H9 (cell line): ENCODE measurements at regions not wholly inside any gene's neighbourhood (a gene's known extent, or its start where the extent isn't known, plus 50 kb on each side); places are given as distances from the start of the nearest gene placed in this dataset.

Experiments used
- DNase-seq: peaks from one replicate; pipeline ENCODE4 v3.0.0-alpha.2; 2017
- H2AFZ ChIP-seq: one replicate; pipeline ENCODE4 v1.6.1; 2013; ENCODE audit warnings: mild to moderate bottlenecking, low read length, control low read depth, moderate library complexity
- H2AK5ac ChIP-seq: 2 replicates; pipeline ENCODE4 v1.6.1; 2013; ENCODE audit warnings: low read length, control low read depth, mixed read lengths; ENCODE audit not compliant: insufficient read length
- H2BK120ac ChIP-seq: one replicate; pipeline ENCODE4 v1.6.1; 2013; ENCODE audit warnings: low read depth, mild to moderate bottlenecking, low read length, control low read depth, inconsistent platforms; ENCODE audit not compliant: poor library complexity, severe bottlenecking
- H2BK12ac ChIP-seq: 2 replicates; pipeline ENCODE4 v1.6.1; 2013; ENCODE audit warnings: low read length, control low read depth, mixed read lengths, low read depth; ENCODE audit not compliant: insufficient read length
- H2BK15ac ChIP-seq: 2 replicates; pipeline ENCODE4 v1.6.1; 2013; ENCODE audit warnings: low read depth, low read length, control low read depth
- H2BK20ac ChIP-seq: one replicate; pipeline ENCODE4 v1.6.1; 2013; ENCODE audit warnings: low read depth, mild to moderate bottlenecking, low read length, control low read depth, inconsistent platforms; ENCODE audit not compliant: poor library complexity, severe bottlenecking
- H2BK5ac ChIP-seq: 2 replicates; pipeline ENCODE4 v1.6.1; 2013; ENCODE audit warnings: low read length, control low read depth, mixed read lengths; ENCODE audit not compliant: insufficient read length
- H3K14ac ChIP-seq: 2 replicates; pipeline ENCODE4 v1.6.1; 2013; ENCODE audit warnings: low read length, control low read depth; ENCODE audit not compliant: insufficient read depth
- H3K18ac ChIP-seq: 2 replicates; pipeline ENCODE4 v1.6.1; 2013; ENCODE audit warnings: low read depth, mild to moderate bottlenecking, mixed read lengths, low read length, control low read depth; ENCODE audit not compliant: insufficient read length
- H3K23ac ChIP-seq: 2 replicates; pipeline ENCODE4 v1.6.1; 2013; ENCODE audit warnings: low read length, control low read depth, mixed read lengths, low read depth; ENCODE audit not compliant: insufficient read length
- H3K23me2 ChIP-seq: 2 replicates; pipeline ENCODE4 v1.6.1; 2013; ENCODE audit warnings: low read depth, mild to moderate bottlenecking, mixed read lengths, low read length, control low read depth; ENCODE audit not compliant: insufficient read length, poor library complexity, severe bottlenecking
- H3K27ac ChIP-seq: 2 replicates; pipeline ENCODE4 v1.5.1; 2013; ENCODE audit warnings: low read length, control low read depth, mixed read lengths, low read depth; ENCODE audit not compliant: insufficient read length
- H3K27me3 ChIP-seq: 2 replicates; pipeline ENCODE4 v1.6.1; 2013; ENCODE audit warnings: low read length, control low read depth, inconsistent platforms; ENCODE audit not compliant: insufficient read depth
- H3K4ac ChIP-seq: 2 replicates; pipeline ENCODE4 v1.6.1; 2013; ENCODE audit warnings: low read depth, mild to moderate bottlenecking, control low read depth, inconsistent platforms, low read length, moderate library complexity
- H3K4me1 ChIP-seq: 2 replicates; pipeline ENCODE4 v1.6.1; 2013; ENCODE audit warnings: low read length, control low read depth, inconsistent platforms; ENCODE audit not compliant: insufficient read depth
- H3K4me2 ChIP-seq: 2 replicates; pipeline ENCODE4 v1.6.1; 2013; ENCODE audit warnings: low read length, control low read depth, mixed read lengths; ENCODE audit not compliant: insufficient read length, insufficient read depth
- H3K56ac ChIP-seq: 2 replicates; pipeline ENCODE4 v1.6.1; 2013; ENCODE audit warnings: low read depth, mild to moderate bottlenecking, mixed read lengths, low read length, control low read depth; ENCODE audit not compliant: insufficient read length
- H3K79me1 ChIP-seq: 2 replicates; pipeline ENCODE4 v1.6.1; 2013; ENCODE audit warnings: low read depth, mild to moderate bottlenecking, moderate library complexity, low read length, control low read depth, inconsistent platforms; ENCODE audit not compliant: insufficient read depth, poor library complexity, severe bottlenecking
- H3K79me2 ChIP-seq: 2 replicates; pipeline ENCODE4 v1.6.1; 2013; ENCODE audit warnings: low read length, control low read depth, inconsistent platforms; ENCODE audit not compliant: insufficient read depth
- H3K9ac ChIP-seq: 2 replicates; pipeline ENCODE4 v1.6.1; 2013; ENCODE audit warnings: low read length, control low read depth, mixed read lengths; ENCODE audit not compliant: insufficient read length; ENCODE audit errors: extremely low read depth
- H3K9me3 ChIP-seq: one replicate; pipeline ENCODE4 v1.6.1; 2013; ENCODE audit warnings: low read depth, low read length, inconsistent platforms; ENCODE audit not compliant: control insufficient read depth
- H3T11ph ChIP-seq: one replicate; pipeline ENCODE4 v1.6.1; 2013; ENCODE audit warnings: mild to moderate bottlenecking, low read length, control low read depth, inconsistent platforms
- H4K20me1 ChIP-seq: one replicate; pipeline ENCODE4 v1.6.1; 2013; ENCODE audit not compliant: control insufficient read depth, insufficient read length, insufficient read depth
- H4K5ac ChIP-seq: 2 replicates; pipeline ENCODE4 v1.6.1; 2013; ENCODE audit warnings: low read depth, mild to moderate bottlenecking, mixed read lengths, low read length, control low read depth; ENCODE audit not compliant: insufficient read length
- H4K8ac ChIP-seq: replicated peaks from 2 replicates; pipeline ENCODE4 v1.6.1; 2013; ENCODE audit warnings: low read length, control low read depth, mixed read lengths, low read depth; ENCODE audit not compliant: insufficient read length
- H4K91ac ChIP-seq: 2 replicates; pipeline ENCODE4 v1.6.1; 2013; ENCODE audit warnings: low read depth, mild to moderate bottlenecking, moderate library complexity, mixed read lengths, low read length, control low read depth; ENCODE audit not compliant: insufficient read length
- H3K27ac Mint-ChIP-seq, 3 experiments: 2 replicates in 2 of 3; 3 replicates in 1 of 3; pipeline ENCODE4 v1.8.0; 2020 to 2021; ENCODE audit warnings: mixed read lengths in 3 of 3, mild to moderate bottlenecking in 1 of 3, moderate library complexity in 1 of 3
- H3K27me3 Mint-ChIP-seq: 2 replicates; pipeline ENCODE4 v1.8.0; 2021; ENCODE audit warnings: low read depth, mild to moderate bottlenecking, moderate library complexity, mixed read lengths
- H3K36me3 Mint-ChIP-seq, 3 experiments: 2 replicates in 2 of 3; 3 replicates in 1 of 3; pipeline ENCODE4 v1.8.0; 2020 to 2021; ENCODE audit warnings: low read depth in 3 of 3, mixed read lengths in 3 of 3; ENCODE audit not compliant: insufficient read depth in 1 of 3
- H3K4me1 Mint-ChIP-seq, 2 experiments: 2 replicates each; pipeline ENCODE4 v1.8.0; 2020; ENCODE audit warnings: mixed read lengths in 2 of 2
- H3K4me3 Mint-ChIP-seq, 2 experiments: 2 replicates in 1 of 2; 3 replicates in 1 of 2; pipeline ENCODE4 v1.8.0; 2020 to 2021; ENCODE audit warnings: mild to moderate bottlenecking in 2 of 2, mixed read lengths in 2 of 2, moderate library complexity in 1 of 2
- H3K9me3 Mint-ChIP-seq, 2 experiments: 2 replicates in 1 of 2; 3 replicates in 1 of 2; pipeline ENCODE4 v1.8.0; 2020; ENCODE audit warnings: mild to moderate bottlenecking in 2 of 2, mixed read lengths in 2 of 2, moderate library complexity in 1 of 2
- CTCF ChIP-seq: fragments of 200-600 bp; sonication (generic); conservative IDR thresholded peaks from 3 replicates; pipeline ENCODE4 v1.8.0; 2021; ENCODE audit warnings: antibody characterized with exemption, mild to moderate bottlenecking
- WGBS: extraction: QIAGEN DNeasy Blood & Tissue Kit; methylation state at CpG from one replicate; pipeline ENCODE4 v1.1.7; 2013; ENCODE audit warnings: missing lambda C conversion rate, low lambda C conversion rate, mixed read lengths; ENCODE audit not compliant: insufficient read length; ENCODE audit errors: extremely low coverage; 5-methylcytosine and 5-hydroxymethylcytosine counted together

DNA sequence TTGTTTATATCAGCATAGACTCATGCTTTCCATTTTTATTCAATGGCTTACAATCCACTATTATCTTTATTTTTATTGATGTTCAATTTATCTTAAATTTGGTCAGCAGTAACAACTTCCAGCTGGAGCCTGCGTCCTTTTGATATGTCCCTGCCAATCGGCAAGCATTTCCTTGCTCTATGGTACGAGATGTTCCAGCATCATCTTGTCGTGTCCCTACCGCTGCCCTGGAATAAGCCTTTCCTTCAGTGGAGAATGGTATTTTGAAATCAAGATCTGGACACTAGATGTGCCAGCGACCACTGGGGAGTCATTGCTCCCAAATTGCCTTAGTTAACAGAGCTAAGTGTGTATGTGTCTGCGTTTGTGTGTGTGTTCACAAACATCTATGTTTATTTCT, 151.6 kb upstream of the RGMB start:
- H4K8ac ChIP-seq = no peak overlapping the region
- no peaks in the 10 kb centered on the region for H3K79me1 ChIP-seq
- no peak for DNase-seq
- H3T11ph ChIP-seq = no peak overlapping the region
- H3K27ac ChIP-seq = no peak overlapping the region
- H4K91ac ChIP-seq = no peak overlapping the region
- H3K14ac ChIP-seq = no peak overlapping the region
- H2BK15ac ChIP-seq = no peak overlapping the region
- no peak overlapping the region for H3K4me2 ChIP-seq
- no peak overlapping the region for H2BK12ac ChIP-seq
- H3K18ac ChIP-seq = no peak overlapping the region
- H3K23me2 ChIP-seq = no peaks in the 10 kb centered on the region
- no peaks in the 10 kb centered on the region for H4K20me1 ChIP-seq
- H3K9me3 ChIP-seq = no peaks in the 10 kb centered on the region
- H2AFZ ChIP-seq = no peak overlapping the region
- Mint-ChIP-seq H3K27ac (no peak overlapping the region), H3K9me3 (no peaks in the 10 kb centered on the region), H3K4me3 (no peak overlapping the region), H3K36me3 (no peaks in the 10 kb centered on the region), H3K27me3 (no peaks in the 10 kb centered on the region), H3K4me1 (no peaks in the 10 kb centered on the region)
- no peak overlapping the region for H3K23ac ChIP-seq
- no peak for TF ChIP-seq CTCF
- H3K79me2 ChIP-seq = no peaks in the 10 kb centered on the region
- H2AK5ac ChIP-seq = no peak overlapping the region
- no peak overlapping the region for H4K5ac ChIP-seq
- no peak overlapping the region for H2BK20ac ChIP-seq
- H3K4ac ChIP-seq = no peak overlapping the region
- H2BK120ac ChIP-seq = no peak overlapping the region
- H3K27me3 ChIP-seq = no peaks in the 10 kb centered on the region
- H3K56ac ChIP-seq = no peak overlapping the region
- no peak overlapping the region for H2BK5ac ChIP-seq
- H3K9ac ChIP-seq = no peak overlapping the region
- no CpG with 5 or more reads among the region's 7 CpGs for WGBS
- H3K4me1 ChIP-seq = no peaks in the 10 kb centered on the region; the same call in 1 of the 2 replicates
